WTC11 (cell line): ENCODE measurements at regions not wholly inside any gene's neighbourhood (a gene's known extent, or its start where the extent isn't known, plus 50 kb on each side); places are given as distances from the start of the nearest gene placed in this dataset.

Experiments
- ATAC-seq: fragments of 200-7000 bp; cut with Tn5 transposase; 2 replicates; pipeline ENCODE4 v1.10.0; 2021; ENCODE audit warnings: mild to moderate bottlenecking, moderate library complexity
- CTCF ChIA-PET: fragments of 300-600 bp; sonication (Branson Sonifier 250); formaldehyde crosslinking; loops from one replicate; lab custom pipeline; 2021; ENCODE audit warnings: antibody characterized with exemption; lab: Charles Lee
- POLR2A ChIA-PET: fragments of 350-600 bp; sonication (Branson Sonifier 250); formaldehyde crosslinking; loops from one replicate; lab custom pipeline; 2021; ENCODE audit warnings: antibody characterized with exemption; lab: Charles Lee
- DNase-seq: peaks from one replicate; pipeline ENCODE4 v3.0.0; 2021; ENCODE audit warnings: low spot score
- H3K27ac Mint-ChIP-seq: 2 replicates; pipeline ENCODE4 v1.8.0; 2021; ENCODE audit warnings: mixed read lengths
- H3K27me3 Mint-ChIP-seq: 2 replicates; pipeline ENCODE4 v1.8.0; 2021; ENCODE audit warnings: low read depth, mild to moderate bottlenecking, moderate library complexity, mixed read lengths
- H3K36me3 Mint-ChIP-seq: 2 replicates; pipeline ENCODE4 v1.8.0; 2021; ENCODE audit warnings: mixed read lengths
- H3K4me1 Mint-ChIP-seq: 2 replicates; pipeline ENCODE4 v1.8.0; 2022; ENCODE audit warnings: mixed read lengths
- H3K4me3 Mint-ChIP-seq: 2 replicates; pipeline ENCODE4 v1.8.0; 2021; ENCODE audit warnings: mild to moderate bottlenecking, moderate library complexity, mixed read lengths
- H3K9me3 Mint-ChIP-seq: 2 replicates; pipeline ENCODE4 v1.8.0; 2021; ENCODE audit warnings: mixed read lengths
- CBFB ChIP-seq: sonication (generic); formaldehyde crosslinking; IDR thresholded peaks from 2 replicates; pipeline ENCODE4 v1.8.1; 2022; ENCODE audit warnings: mild to moderate bottlenecking, low read depth, missing genetic modification reagents
- CREM ChIP-seq: sonication (generic); formaldehyde crosslinking; IDR thresholded peaks from 2 replicates; pipeline ENCODE4 v1.8.1; 2022; ENCODE audit warnings: mild to moderate bottlenecking, missing genetic modification reagents, moderate library complexity
- E2F1 ChIP-seq: sonication (generic); formaldehyde crosslinking; IDR thresholded peaks from 2 replicates; pipeline ENCODE4 v1.8.0; 2022; ENCODE audit warnings: mild to moderate bottlenecking, missing genetic modification reagents
- E2F5 ChIP-seq: sonication (generic); formaldehyde crosslinking; IDR thresholded peaks from 2 replicates; pipeline ENCODE4 v1.8.1; 2022; ENCODE audit warnings: mild to moderate bottlenecking, moderate library complexity, missing genetic modification reagents
- ESRRA ChIP-seq: sonication (generic); formaldehyde crosslinking; IDR thresholded peaks from 2 replicates; pipeline ENCODE4 v1.8.1; 2022; ENCODE audit warnings: mild to moderate bottlenecking, missing genetic modification reagents, borderline replicate concordance
- FOXJ3 ChIP-seq: sonication (generic); formaldehyde crosslinking; IDR thresholded peaks from 2 replicates; pipeline ENCODE4 v1.9.0; 2021; ENCODE audit warnings: missing genetic modification reagents, mild to moderate bottlenecking, borderline replicate concordance
- FOXK1 ChIP-seq: sonication (generic); formaldehyde crosslinking; IDR thresholded peaks from 2 replicates; pipeline ENCODE4 v1.8.0; 2022; ENCODE audit warnings: mild to moderate bottlenecking, moderate library complexity, missing genetic modification reagents
- FOXP1 ChIP-seq: sonication (generic); formaldehyde crosslinking; IDR thresholded peaks from 2 replicates; pipeline ENCODE4 v1.8.0; 2022; ENCODE audit warnings: missing genetic modification reagents, mild to moderate bottlenecking, moderate library complexity, borderline replicate concordance
- IRF1 ChIP-seq: sonication (generic); formaldehyde crosslinking; IDR thresholded peaks from 2 replicates; pipeline ENCODE4 v1.8.0; 2023; ENCODE audit warnings: missing genetic modification reagents
- KAT7 ChIP-seq: sonication (generic); formaldehyde crosslinking; IDR thresholded peaks from 2 replicates; pipeline ENCODE4 v1.8.1; 2023; ENCODE audit warnings: missing genetic modification reagents, mild to moderate bottlenecking, borderline replicate concordance
- MYBL2 ChIP-seq: sonication (generic); formaldehyde crosslinking; IDR thresholded peaks from 2 replicates; pipeline ENCODE4 v1.8.1; 2023; ENCODE audit warnings: mild to moderate bottlenecking, moderate library complexity, missing genetic modification reagents
- NFATC4 ChIP-seq: fragments of 250-450 bp; sonication (Bioruptor Pico); IDR thresholded peaks from 2 replicates; pipeline ENCODE4 v1.9.0; 2021; ENCODE audit warnings: mild to moderate bottlenecking
- NR1H2 ChIP-seq: sonication (generic); formaldehyde crosslinking; IDR thresholded peaks from 2 replicates; pipeline ENCODE4 v1.9.0; 2021; ENCODE audit warnings: mild to moderate bottlenecking, moderate library complexity, missing genetic modification reagents
- RELA ChIP-seq: sonication (generic); formaldehyde crosslinking; IDR thresholded peaks from 2 replicates; pipeline ENCODE4 v1.8.1; 2022; ENCODE audit warnings: missing genetic modification reagents, mild to moderate bottlenecking, borderline replicate concordance
- TP53 ChIP-seq: sonication (generic); formaldehyde crosslinking; IDR thresholded peaks from 2 replicates; pipeline ENCODE4 v1.8.1; 2023; ENCODE audit warnings: mild to moderate bottlenecking, missing genetic modification reagents
- USF1 ChIP-seq: sonication (generic); formaldehyde crosslinking; IDR thresholded peaks from 2 replicates; pipeline ENCODE4 v1.8.0; 2022; ENCODE audit warnings: mild to moderate bottlenecking, missing genetic modification reagents
- ZNF232 ChIP-seq: sonication (generic); formaldehyde crosslinking; IDR thresholded peaks from 2 replicates; pipeline ENCODE4 v1.8.0; 2022; ENCODE audit warnings: mild to moderate bottlenecking, missing genetic modification reagents
- ZNF263 ChIP-seq: sonication (generic); formaldehyde crosslinking; IDR thresholded peaks from 2 replicates; pipeline ENCODE4 v1.8.1; 2022; ENCODE audit warnings: low read depth, mild to moderate bottlenecking, moderate library complexity, missing genetic modification reagents
- ZNF396 ChIP-seq: fragments of 250-450 bp; sonication (Bioruptor Pico); IDR thresholded peaks from 2 replicates; pipeline ENCODE4 v1.8.0; 2021; ENCODE audit warnings: mild to moderate bottlenecking, moderate library complexity, borderline replicate concordance
- ZNF416 ChIP-seq: fragments of 250-450 bp; sonication (Bioruptor Pico); IDR thresholded peaks from 2 replicates; pipeline ENCODE4 v1.9.0; 2021; ENCODE audit warnings: mild to moderate bottlenecking, inconsistent platforms
- ZNF512 ChIP-seq: sonication (generic); formaldehyde crosslinking; IDR thresholded peaks from 2 replicates; pipeline ENCODE4 v1.8.1; 2022; ENCODE audit warnings: missing genetic modification reagents, borderline replicate concordance
- ZNF532 ChIP-seq: fragments of 250-450 bp; sonication (Bioruptor Pico); IDR thresholded peaks from 2 replicates; pipeline ENCODE4 v1.9.0; 2021; ENCODE audit warnings: mild to moderate bottlenecking, borderline replicate concordance
- ZSCAN18 ChIP-seq: fragments of 250-450 bp; sonication (Bioruptor Pico); IDR thresholded peaks from 2 replicates; pipeline ENCODE4 v2.1.2; 2022; ENCODE audit warnings: mild to moderate bottlenecking, moderate library complexity

- TF ChIP-seq ZNF532 (CRISPR knock-in tag) (no peak), IRF1 (CRISPR knock-in tag) (no peak), ZNF512 (no peak), ZSCAN18 (CRISPR knock-in tag) (no peak), ZNF232 (CRISPR knock-in tag) (no peak), MYBL2 (no peak), KAT7 (CRISPR knock-in tag) (no peak)
Measured at GRCh38 chr5:56696900-56697299, 118.4 kb upstream of the MAP3K1 start (continued).

GRCh38 chr5:56693220-56693579 lies 122.1 kb upstream of the MAP3K1 start:
- TF ChIP-seq FOXK1 (no peak), ESRRA (CRISPR knock-in tag) (no peak), RELA (CRISPR knock-in tag) (no peak), NFATC4 (CRISPR knock-in tag) (no peak), FOXP1 (CRISPR knock-in tag) (no peak), USF1 (CRISPR knock-in tag) (no peak), ZNF396 (CRISPR knock-in tag) (no peak)
- Mint-ChIP-seq H3K27me3 (no peaks in the 10 kb centered on the region), H3K36me3 (no peaks in the 10 kb centered on the region), H3K27ac (no peak overlapping the region), H3K4me3 (no peak overlapping the region), H3K9me3 (no peaks in the 10 kb centered on the region), H3K4me1 (peaks cover 14% of the 10 kb centered on the region; the same call in 1 of the 2 replicates)
- ATAC-seq (no peak), DNase-seq (no peak)
- ChIA-PET CTCF (no interaction called here), POLR2A (no interaction called here)

- ATAC-seq (no peak), DNase-seq (no peak)
- Mint-ChIP-seq H3K27ac (no peak overlapping the region), H3K4me1 (peaks cover 16% of the 10 kb centered on the region), H3K27me3 (no peaks in the 10 kb centered on the region), H3K36me3 (no peaks in the 10 kb centered on the region), H3K4me3 (no peak overlapping the region), H3K9me3 (no peaks in the 10 kb centered on the region)
- CTCF ChIA-PET, result no interaction called here
- POLR2A ChIA-PET, result no interaction called here
- TF ChIP-seq CBFB (CRISPR knock-in tag), result no peak
- TF ChIP-seq E2F1, result no peak
- no peak for TF ChIP-seq FOXJ3 (CRISPR knock-in tag)
- TF ChIP-seq E2F5 (CRISPR knock-in tag), result no peak
- no peak for TF ChIP-seq FOXP1 (CRISPR knock-in tag)
- TF ChIP-seq RELA (CRISPR knock-in tag), result no peak
- TF ChIP-seq ZNF263, result no peak
- TF ChIP-seq TP53 (CRISPR knock-in tag), result no peak
- TF ChIP-seq CREM, result no peak
- TF ChIP-seq ZNF416 (CRISPR knock-in tag), result no peak
- TF ChIP-seq NR1H2 (CRISPR knock-in tag), result no peak
Measured at GRCh38 chr5:56692359-56693219, 122.8 kb upstream of the MAP3K1 start.
